Prostate gland (tissue), 2 donors: ENCODE measurements at regions not wholly inside any gene's neighbourhood (a gene's known extent, or its start where the extent isn't known, plus 50 kb on each side); places are given as distances from the start of the nearest gene placed in this dataset.

ENCODE experiments used
- CTCF ChIP-seq, 4 experiments: fragments of 200-600 bp in 2 of 4; fragments of 450-650 bp in 2 of 4; sonication (generic) in 2 of 4; IDR thresholded peaks; 1 replicate in 3 of 4; 2 replicates in 1 of 4; pipeline ENCODE4 v1.5.1; 2016 to 2019; ENCODE audit warnings: antibody characterized with exemption in 4 of 4, mild to moderate bottlenecking in 2 of 4, moderate library complexity in 2 of 4
- POLR2A ChIP-seq: fragments of 450-650 bp; IDR thresholded peaks from one replicate; pipeline ENCODE4 v1.6.1; 2016; ENCODE audit warnings: antibody characterized with exemption, mild to moderate bottlenecking
- POLR2AphosphoS5 ChIP-seq: sonication (generic); formaldehyde crosslinking; IDR thresholded peaks from one replicate; pipeline ENCODE4 v1.6.1; 2017; ENCODE audit warnings: antibody characterized with exemption

DNA sequence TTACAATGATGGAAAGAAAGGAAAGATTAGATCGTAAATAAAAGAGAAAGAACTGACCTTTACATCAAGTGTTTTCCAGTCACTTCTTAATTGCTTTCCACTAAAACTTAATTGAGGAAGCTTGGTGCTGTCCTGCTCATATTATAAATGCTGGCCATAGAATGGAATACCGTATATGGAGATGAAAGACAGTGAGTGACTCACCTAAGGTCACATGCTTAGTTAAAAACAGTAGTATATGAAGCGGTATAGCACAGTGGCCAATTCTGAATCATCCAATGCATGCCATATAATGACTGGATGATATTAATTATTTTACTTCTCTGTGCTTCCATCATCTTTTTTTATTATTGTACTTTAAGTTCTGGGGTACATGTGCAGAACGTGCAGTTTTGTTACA is 482.4 kb upstream of the SGCD start:
- TF ChIP-seq CTCF (IDR thresholded peaks at IDR 0.05) (no peak), POLR2A (no peak), POLR2AphosphoS5 (no peak)
